Fibroblast of skin of right quadriceps (primary cell): ENCODE measurements at regions not wholly inside any gene's neighbourhood (a gene's known extent, or its start where the extent isn't known, plus 50 kb on each side); places are given as distances from the start of the nearest gene placed in this dataset.
"Not testable (repeated sequence)": the region's sequence is repeated elsewhere in the genome, so short reads cannot be mapped to it uniquely, and the experiment has no call there.

Experiments
- DNase-seq: peaks from one replicate; pipeline ENCODE4 v3.0.0-alpha.2; 2013

GRCh38 chr12:116433249-116433648, 125.9 kb upstream of the MAP1LC3B2 start:
- DNase-seq: no peak

DNA sequence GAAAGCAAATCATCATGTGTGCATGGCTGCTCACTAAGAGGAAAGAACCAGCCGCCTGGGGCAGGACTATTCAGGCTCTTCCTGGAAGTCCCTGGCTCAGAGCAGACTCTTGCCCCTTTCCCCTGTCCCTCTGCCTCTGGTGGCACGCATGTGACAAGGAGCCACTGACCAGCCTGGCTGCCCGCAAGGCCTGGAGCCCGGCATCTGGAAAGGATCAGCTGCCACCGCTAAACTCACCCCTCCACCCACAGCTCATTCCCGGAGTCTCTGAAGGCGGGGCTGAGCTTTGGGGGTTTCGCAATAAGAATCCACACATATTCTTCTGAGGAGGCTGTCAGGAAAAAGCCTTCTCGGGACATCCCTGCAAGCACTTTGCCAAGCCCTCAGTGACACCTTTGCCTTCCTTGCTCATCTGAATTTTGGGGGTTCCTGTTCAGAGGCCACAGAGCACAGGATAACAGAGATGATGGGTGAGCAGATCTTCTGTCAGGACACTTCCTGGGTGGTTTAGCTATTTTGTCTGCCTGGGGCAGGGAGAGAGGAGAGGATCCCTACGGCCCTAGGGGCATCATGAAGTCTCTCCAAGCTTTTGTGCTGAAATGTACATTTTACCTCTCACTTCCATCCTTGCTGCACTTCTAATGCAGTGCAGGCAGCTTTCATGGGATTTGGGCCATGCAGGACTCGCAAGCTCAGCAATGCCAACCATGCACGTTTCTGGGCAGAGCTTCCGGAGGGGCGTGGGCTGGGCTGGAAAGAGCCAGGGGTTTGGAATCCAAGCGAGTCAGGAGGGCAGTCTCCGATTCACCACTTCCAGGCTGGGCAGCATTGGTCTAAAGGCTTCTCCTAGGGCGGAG, 124.8 kb upstream of the MAP1LC3B2 start:
- peak; percentile 93 for DNase-seq

DNA sequence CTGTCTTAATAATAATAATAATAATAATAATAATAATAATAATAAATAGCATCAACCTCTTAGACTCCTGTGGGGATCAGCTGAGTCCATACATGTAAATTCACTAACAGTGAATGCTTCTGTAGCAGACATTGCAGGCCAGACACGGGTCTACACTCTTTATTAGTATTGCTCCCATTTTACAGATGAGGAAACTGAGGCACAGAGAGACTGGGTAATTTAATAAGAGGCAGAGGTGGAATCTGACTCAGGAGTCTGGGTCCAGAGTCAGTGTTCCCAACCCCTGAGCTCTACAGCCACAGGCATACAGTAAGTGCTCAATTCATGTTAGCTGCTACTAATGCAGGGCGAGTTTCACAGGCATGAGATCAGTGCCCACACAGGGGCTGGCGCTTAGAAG, 123.2 kb upstream of the MAP1LC3B2 start:
- DNase-seq: no peak

- no peak for DNase-seq
These were observed 122.5 kb upstream of the MAP1LC3B2 start for GRCh38 chr12:116436561-116437249.

- DNase-seq: no peak
These were observed 117.9 kb upstream of the MAP1LC3B2 start for GRCh38 chr12:116441292-116441691.

DNA sequence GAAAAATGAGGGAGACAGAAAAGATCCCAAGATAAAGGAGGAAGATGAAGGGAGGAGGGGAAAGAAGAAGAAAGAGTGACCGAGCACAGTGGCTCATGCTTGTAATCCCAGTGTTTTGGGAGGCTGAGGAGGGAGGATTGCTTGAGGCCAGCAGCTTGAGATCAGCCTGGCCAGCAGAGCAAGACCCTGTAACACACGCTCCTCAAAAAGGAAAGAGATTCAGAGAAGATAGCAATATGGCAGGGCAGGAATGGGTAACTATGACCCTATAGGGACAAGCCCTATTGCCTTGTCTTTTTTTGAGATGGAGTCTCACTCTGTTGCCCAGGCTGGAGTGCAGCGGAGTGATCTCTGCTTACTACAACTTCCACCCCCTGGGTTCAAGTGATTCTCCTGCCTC, 116.9 kb upstream of the MAP1LC3B2 start:
- no peak for DNase-seq

GRCh38 chr12:116442946-116443345, 116.2 kb upstream of the MAP1LC3B2 start:
- peak; percentile 42 for DNase-seq

DNA sequence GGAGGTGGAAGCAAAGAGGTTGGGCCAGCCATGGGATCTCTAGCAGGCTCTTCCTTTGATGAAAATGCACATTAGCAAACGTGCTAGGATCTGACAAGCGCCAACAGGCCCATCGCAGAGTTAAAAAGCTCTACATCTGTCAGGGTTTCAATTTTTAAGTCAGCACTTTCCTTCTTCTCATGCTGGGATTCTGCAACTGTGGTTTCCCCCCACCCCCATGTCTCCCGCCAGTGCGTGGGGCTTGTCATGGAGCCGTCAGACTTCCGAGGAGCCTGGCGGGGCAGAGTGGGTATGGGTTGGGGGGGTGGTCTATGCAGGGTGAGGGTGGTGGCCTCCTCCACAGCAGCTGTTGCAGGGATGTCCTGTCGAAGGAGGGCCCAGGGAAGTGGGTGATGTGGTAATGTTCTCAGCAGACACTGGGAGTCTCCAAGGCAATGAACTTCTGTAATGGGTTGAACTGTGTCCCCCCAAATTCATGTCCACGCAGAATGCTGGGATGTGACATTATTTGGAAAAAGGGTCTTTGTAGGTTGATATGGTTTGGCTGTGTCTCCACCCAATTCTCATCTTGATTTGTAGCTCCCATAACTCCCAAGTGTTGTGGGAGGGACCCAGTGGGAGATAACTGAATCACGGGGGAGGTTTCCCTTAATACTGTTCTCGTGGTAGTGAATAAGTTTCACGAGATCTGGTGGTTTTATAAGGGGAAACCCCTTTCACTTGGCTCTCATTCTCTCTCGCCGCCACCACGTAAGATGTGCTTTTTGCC, 115.2 kb upstream of the MAP1LC3B2 start:
- no peak for DNase-seq

DNA sequence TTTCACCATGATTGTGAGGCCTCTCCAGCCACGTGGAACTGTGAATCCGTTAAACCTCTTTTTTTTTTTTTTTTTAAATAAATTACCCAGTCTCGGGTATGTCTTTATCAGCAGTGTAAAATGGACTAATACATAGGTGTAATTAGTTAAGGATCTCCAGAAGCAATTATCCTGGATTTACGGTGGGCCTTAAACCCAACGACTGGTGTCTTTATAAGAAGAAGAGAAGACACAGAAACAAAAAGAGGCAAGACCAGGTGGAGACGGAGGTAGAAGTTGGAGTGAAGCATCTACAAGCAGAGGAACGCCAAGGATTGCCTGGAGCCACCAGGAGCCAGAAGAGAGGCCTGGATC, 114.6 kb upstream of the MAP1LC3B2 start:
- no peak for DNase-seq

DNA sequence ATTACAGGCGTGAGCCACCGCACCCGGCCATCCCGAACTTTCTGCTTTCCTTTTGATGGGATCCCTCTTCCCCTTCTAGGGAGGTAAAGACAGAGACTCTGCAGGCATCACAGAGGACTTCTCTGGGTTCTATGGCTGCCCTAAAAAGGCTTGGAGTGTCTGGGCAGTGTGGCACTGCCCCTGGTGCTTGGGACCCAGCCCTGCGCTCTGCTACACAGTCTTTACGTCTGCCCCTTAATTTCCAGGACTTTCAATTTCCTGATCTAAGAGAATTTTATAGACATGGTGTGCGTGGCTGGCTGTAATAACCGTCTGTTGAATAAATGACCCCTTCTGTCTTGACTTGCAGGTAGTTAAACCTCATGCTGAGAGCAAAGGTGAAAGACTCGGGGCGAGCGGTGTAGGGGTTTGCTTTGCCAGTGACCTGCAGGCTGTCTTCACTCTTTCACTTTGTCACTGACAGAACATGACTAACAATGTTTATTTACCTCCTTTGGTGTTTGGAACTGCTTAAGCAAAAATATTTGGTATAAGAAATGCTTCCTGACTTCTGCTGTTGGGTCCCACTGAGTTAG, 110.9 kb upstream of the MAP1LC3B2 start:
- no peak for DNase-seq

DNA sequence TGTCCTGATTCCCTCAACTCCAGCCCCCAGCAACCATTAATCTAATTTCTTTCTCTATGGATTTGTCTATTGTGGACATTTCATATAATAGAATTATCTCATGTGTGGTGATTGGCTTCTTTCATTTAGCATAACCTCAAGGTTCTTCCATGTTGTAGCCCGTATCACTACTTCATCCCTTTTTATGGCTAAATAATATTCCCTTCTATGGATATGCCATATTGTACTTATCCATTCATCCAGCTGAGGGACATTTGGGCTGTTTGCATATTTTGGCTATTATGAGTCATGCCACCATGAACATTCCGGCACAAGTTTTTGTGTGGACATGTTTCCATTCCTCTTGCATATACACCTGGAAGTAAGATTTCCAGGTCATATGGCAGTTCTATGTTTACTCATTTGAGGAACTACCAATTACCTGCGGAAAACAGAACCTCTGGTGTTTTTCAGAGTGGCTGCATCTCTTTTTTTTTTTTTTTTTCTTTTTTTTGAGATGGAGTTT, 108.7 kb upstream of the MAP1LC3B2 start:
- no peak for DNase-seq

DNA sequence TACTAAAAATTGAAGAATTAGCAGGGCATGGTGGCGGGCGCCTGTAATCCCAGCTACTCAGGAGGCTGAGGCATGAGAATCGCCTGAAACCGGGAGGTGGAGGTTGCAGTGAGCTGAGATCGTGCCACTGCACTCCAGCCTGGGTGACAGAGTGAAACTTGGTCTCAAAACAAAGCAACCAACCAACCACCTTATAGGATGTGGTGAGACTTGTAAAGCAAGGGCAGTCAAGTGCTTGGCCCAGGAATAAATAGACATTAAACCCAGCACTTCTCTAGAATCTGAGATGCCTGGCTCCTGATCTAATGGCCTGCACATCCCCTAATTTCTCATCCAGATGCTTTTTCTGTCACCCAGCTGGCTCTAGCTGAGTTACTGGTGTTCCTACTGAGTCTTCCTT, 106.2 kb upstream of the MAP1LC3B2 start:
- DNase-seq: not testable (repeated sequence)

DNA sequence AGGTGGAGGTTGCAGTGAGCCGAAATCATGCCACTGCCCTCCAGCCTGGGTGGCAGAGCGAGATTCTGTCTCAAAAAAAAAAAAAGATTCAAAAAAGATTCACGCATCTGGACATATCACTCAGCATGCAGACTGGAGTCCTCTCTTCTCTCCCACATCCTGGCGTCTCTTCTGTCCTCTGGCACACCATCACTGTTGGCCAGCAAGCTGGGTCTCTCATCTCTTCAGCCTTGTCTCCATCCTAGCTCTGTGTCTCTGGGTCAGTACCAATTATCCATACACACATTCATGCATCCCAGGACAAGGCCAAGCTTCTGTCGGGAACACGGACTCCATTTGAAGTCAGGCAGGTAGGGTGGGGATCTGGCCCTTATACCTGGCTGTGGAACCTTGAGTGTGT, 105.5 kb upstream of the MAP1LC3B2 start:
- no peak for DNase-seq

GRCh38 chr12:116454076-116454475, 105.1 kb upstream of the MAP1LC3B2 start:
- DNase-seq: no peak

GRCh38 chr12:116454950-116455447, 104.2 kb upstream of the MAP1LC3B2 start:
- DNase-seq: peak; percentile 96

DNA sequence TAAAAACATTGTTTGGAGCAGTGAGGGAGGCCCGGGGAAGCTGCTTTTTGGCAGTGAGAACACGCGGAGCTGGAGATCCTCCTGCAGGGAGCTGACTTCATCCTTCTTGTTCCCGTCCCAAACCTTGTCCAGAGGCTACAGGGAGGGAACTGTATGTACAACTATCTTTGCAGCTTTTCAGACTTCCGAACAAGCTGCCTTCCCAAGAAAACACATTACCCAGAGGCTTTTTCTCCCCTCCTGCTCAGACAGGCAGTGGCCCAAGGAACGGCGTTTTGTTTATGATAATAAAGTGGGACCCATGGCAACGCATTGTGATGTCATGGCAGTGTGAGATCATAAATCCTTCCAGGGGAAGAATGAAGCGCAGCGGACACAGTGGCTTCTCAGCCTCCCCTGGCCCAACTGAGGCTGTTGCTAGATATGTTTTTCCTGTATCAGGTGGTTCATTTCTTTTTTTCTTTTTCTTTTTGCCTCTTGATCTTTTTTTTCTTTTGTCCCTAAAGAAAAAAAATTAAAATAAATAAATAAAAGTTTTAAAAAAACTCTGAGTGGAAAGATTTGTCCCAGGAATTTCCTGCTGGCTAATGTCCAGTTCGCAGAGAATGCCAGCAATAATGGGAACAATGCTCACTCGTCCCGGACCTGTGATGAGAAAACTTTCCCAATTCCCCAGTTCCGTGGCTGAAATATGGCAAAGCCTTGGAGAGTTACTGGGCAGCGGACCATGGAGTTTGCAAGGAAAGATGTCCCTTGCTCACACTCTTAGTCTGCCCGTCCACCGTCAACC, 103.4 kb upstream of the MAP1LC3B2 start:
- DNase-seq: peak; percentile 97

GRCh38 chr12:116456330-116457082, 102.7 kb upstream of the MAP1LC3B2 start:
- peak; percentile 26 for DNase-seq

- DNase-seq: no peak
These were observed 100.7 kb upstream of the MAP1LC3B2 start for GRCh38 chr12:116458492-116458891.

DNA sequence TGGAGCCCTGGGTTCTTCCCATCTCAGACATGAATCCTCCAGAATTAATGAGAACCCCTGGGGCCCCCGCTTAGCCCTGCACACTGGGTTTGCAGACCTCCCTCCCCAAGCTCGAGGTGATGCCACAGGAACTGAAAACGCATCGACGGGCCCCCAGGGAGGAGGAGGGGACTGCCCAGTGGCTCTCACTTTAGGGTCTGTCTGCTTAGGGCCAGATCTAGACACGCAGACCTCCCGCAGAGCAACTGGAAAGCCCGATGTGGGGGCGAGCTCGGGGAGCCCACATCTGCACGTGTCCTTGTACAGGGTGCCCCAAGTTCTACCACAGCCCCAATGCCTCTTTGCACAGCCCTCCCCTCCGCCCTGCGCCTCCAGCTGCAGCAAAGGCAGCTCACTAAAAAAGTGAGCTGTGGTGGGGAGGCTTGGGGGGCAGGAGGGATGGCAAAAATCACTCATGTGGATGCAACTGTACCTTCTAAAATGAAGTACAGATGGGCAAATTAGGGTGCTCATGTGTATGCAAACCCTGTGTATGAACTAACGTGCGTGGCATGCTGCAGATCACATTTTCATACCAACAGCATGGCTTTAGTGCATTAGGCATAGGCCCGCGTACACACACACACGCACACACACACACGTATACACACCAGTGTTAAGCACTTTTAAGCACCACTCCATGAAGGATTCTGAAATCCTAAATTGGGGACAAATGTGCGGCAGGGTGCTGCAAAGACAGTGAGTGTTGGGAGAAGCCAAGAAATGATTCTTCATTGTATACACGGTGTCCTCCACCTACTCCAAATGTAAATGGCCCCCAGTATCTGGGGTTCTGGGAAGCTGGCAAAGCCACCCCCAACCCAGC, 99.9 kb upstream of the MAP1LC3B2 start:
- DNase-seq: peak; percentile 10
